Nephron (organoid): ENCODE measurements at regions not wholly inside any gene's neighbourhood (a gene's known extent, or its start where the extent isn't known, plus 50 kb on each side); places are given as distances from the start of the nearest gene placed in this dataset.

Source experiments
- H3K27ac Mint-ChIP-seq, 3 experiments: 2 replicates each; pipeline ENCODE4 v1.8.0; 2020; ENCODE audit warnings: mixed read lengths in 3 of 3, mild to moderate bottlenecking in 2 of 3, moderate library complexity in 1 of 3
- H3K27me3 Mint-ChIP-seq: 2 replicates; pipeline ENCODE4 v1.8.0; 2021; ENCODE audit warnings: low read depth, mild to moderate bottlenecking, moderate library complexity, mixed read lengths
- H3K36me3 Mint-ChIP-seq: 2 replicates; pipeline ENCODE4 v1.8.0; 2020; ENCODE audit warnings: low read depth, mixed read lengths
- H3K4me1 Mint-ChIP-seq: 2 replicates; pipeline ENCODE4 v1.8.0; 2020; ENCODE audit warnings: mixed read lengths
- H3K4me3 Mint-ChIP-seq, 3 experiments: 2 replicates each; pipeline ENCODE4 v1.8.0; 2020; ENCODE audit warnings: mild to moderate bottlenecking in 3 of 3, mixed read lengths in 3 of 3, moderate library complexity in 2 of 3
- H3K9me3 Mint-ChIP-seq: 2 replicates; pipeline ENCODE4 v1.8.0; 2020; ENCODE audit warnings: mixed read lengths
- CTCF ChIP-seq, 3 experiments: fragments of 200-600 bp; sonication (generic); IDR thresholded peaks; one replicate each; pipeline ENCODE4 v1.5.0; 2021; ENCODE audit warnings: antibody characterized with exemption in 3 of 3; ENCODE audit not compliant: unreplicated experiment in 3 of 3

GRCh38 chr21:41031701-41032220 lies 136.2 kb upstream of the BACE2 start:
- no peak overlapping the region for H3K27ac Mint-ChIP-seq
- H3K4me3 Mint-ChIP-seq = no peak overlapping the region
- H3K4me1 Mint-ChIP-seq = no peaks in the 10 kb centered on the region
- H3K9me3 Mint-ChIP-seq = peaks cover 12% of the 10 kb centered on the region
- H3K27me3 Mint-ChIP-seq = no peaks in the 10 kb centered on the region
- no peak for TF ChIP-seq CTCF (IDR thresholded peaks at IDR 0.05; ENCODE audit: unreplicated experiment in 3 of 3)
- H3K36me3 Mint-ChIP-seq = no peaks in the 10 kb centered on the region

GRCh38 chr21:41032541-41032940 lies 135.4 kb upstream of the BACE2 start:
- H3K27ac Mint-ChIP-seq = no peak overlapping the region
- no peaks in the 10 kb centered on the region for H3K4me1 Mint-ChIP-seq
- TF ChIP-seq CTCF (IDR thresholded peaks at IDR 0.05; ENCODE audit: unreplicated experiment in 3 of 3) = no peak
- no peaks in the 10 kb centered on the region for H3K27me3 Mint-ChIP-seq
- no peak overlapping the region for H3K4me3 Mint-ChIP-seq
- peaks cover 12% of the 10 kb centered on the region for H3K9me3 Mint-ChIP-seq
- no peaks in the 10 kb centered on the region for H3K36me3 Mint-ChIP-seq

GRCh38 chr21:41037212-41037611 lies 130.7 kb upstream of the BACE2 start:
- H3K27me3 Mint-ChIP-seq = no peaks in the 10 kb centered on the region
- no peak for TF ChIP-seq CTCF (IDR thresholded peaks at IDR 0.05; ENCODE audit: unreplicated experiment in 3 of 3)
- H3K27ac Mint-ChIP-seq = no peak overlapping the region
- no peak overlapping the region for H3K4me3 Mint-ChIP-seq
- no peaks in the 10 kb centered on the region for H3K36me3 Mint-ChIP-seq
- no peaks in the 10 kb centered on the region for H3K4me1 Mint-ChIP-seq
- peaks cover 11% of the 10 kb centered on the region for H3K9me3 Mint-ChIP-seq

- TF ChIP-seq CTCF (IDR thresholded peaks at IDR 0.05; ENCODE audit: unreplicated experiment in 3 of 3) = no peak
- Mint-ChIP-seq H3K4me1 (no peaks in the 10 kb centered on the region), H3K4me3 (no peak overlapping the region), H3K27ac (no peak overlapping the region), H3K36me3 (no peaks in the 10 kb centered on the region), H3K27me3 (no peaks in the 10 kb centered on the region), H3K9me3 (peaks cover 11% of the 10 kb centered on the region)
These were observed 130.0 kb upstream of the BACE2 start for GRCh38 chr21:41037936-41038335.

- Mint-ChIP-seq H3K4me3 (no peak overlapping the region), H3K4me1 (peaks cover 2% of the 10 kb centered on the region), H3K9me3 (peaks cover 6% of the 10 kb centered on the region), H3K27ac (no peak overlapping the region), H3K36me3 (no peaks in the 10 kb centered on the region), H3K27me3 (peaks cover 14% of the 10 kb centered on the region)
- no peak for TF ChIP-seq CTCF (IDR thresholded peaks at IDR 0.05; ENCODE audit: unreplicated experiment in 3 of 3)
These were observed 124.9 kb upstream of the BACE2 start for GRCh38 chr21:41043014-41043413.

GRCh38 chr21:41045534-41046268 lies 122.3 kb upstream of the BACE2 start:
- TF ChIP-seq CTCF (IDR thresholded peaks at IDR 0.05; ENCODE audit: unreplicated experiment in 3 of 3) = peak; percentile 39 to 49 (median 44)
- no peak overlapping the region for H3K4me3 Mint-ChIP-seq
- peaks cover 6% of the 10 kb centered on the region for H3K9me3 Mint-ChIP-seq

More at GRCh38 chr21:41045534-41046268, 122.3 kb upstream of the BACE2 start:
- H3K4me1 Mint-ChIP-seq = peaks cover 7% of the 10 kb centered on the region
- H3K36me3 Mint-ChIP-seq = no peaks in the 10 kb centered on the region
- peaks cover 14% of the 10 kb centered on the region for H3K27me3 Mint-ChIP-seq
- H3K27ac Mint-ChIP-seq = no peak overlapping the region
